ENCODE measurements at regions not wholly inside any gene's neighbourhood (a gene's known extent, or its start where the extent isn't known, plus 50 kb on each side); places are given as distances from the start of the nearest gene placed in this dataset.
"Not testable (repeated sequence)": the region's sequence is repeated elsewhere in the genome, so short reads cannot be mapped to it uniquely, and the experiment has no call there.

- ChIA-PET POLR2A (no interaction called here), CTCF (no interaction called here)
- Histone ChIP-seq H3K4me3 (ENCODE audit: low read depth in 2 of 2, low read length in 2 of 2) (no peak overlapping the region), H3K27me3 (ENCODE audit: control insufficient read depth, insufficient read depth, low read length) (no peaks in the 10 kb centered on the region), H3K4me1 (ENCODE audit: control insufficient read depth, insufficient read depth, low read length) (no peaks in the 10 kb centered on the region), H3K27ac (ENCODE audit: low read length) (no peak overlapping the region), H3K36me3 (ENCODE audit: control insufficient read depth, insufficient read depth, low read length) (no peaks in the 10 kb centered on the region), H3K9me3 (ENCODE audit: control insufficient read depth, insufficient read depth, low read depth, low read length) (no peaks in the 10 kb centered on the region)
- ATAC-seq (no peak), DNase-seq (ENCODE audit: low read depth, low spot score) (no peak)
- intact Hi-C loops (cut with micrococcal nuclease; ENCODE audit: unreplicated experiment) (no loop called here), in situ Hi-C loops (cut with HindIII; ENCODE audit: low pct_unique_long_range_greater_than_20kb, low sequenced_read_pairs) (no loop called here)
- TF ChIP-seq POLR2AphosphoS5 (IDR thresholded peaks at IDR 0.05; ENCODE audit: low read depth, low read length) (no peak), REST (IDR thresholded peaks at IDR 0.05; ENCODE audit: insufficient read depth in 1 of 2, low read depth in 2 of 2, low read length in 1 of 2) (no peak), TCF7L2 (IDR thresholded peaks at IDR 0.05; ENCODE audit: low read depth, low read length) (no peak), CTCF (IDR thresholded peaks at IDR 0.05) (no peak), SIN3A (IDR thresholded peaks at IDR 0.05; ENCODE audit: borderline replicate concordance, insufficient read depth, low read depth, low read length) (no peak)
- BruUV-seq (replicated peaks) = no TSS peak
Measured at GRCh38 chrX:35562395-35562794, 235.7 kb upstream of the MAGEB16 start.

GRCh38 chrX:35590210-35590609 lies 207.9 kb upstream of the MAGEB16 start:
- H3K27ac ChIP-seq (ENCODE audit: low read length) = no peak overlapping the region
- no peaks in the 10 kb centered on the region for H3K9me3 ChIP-seq (ENCODE audit: control insufficient read depth, insufficient read depth, low read depth, low read length)
- intact Hi-C loops (cut with micrococcal nuclease; ENCODE audit: unreplicated experiment) (no loop called here), in situ Hi-C loops (cut with HindIII; ENCODE audit: low pct_unique_long_range_greater_than_20kb, low sequenced_read_pairs) (no loop called here)
- H3K4me1 ChIP-seq (ENCODE audit: control insufficient read depth, insufficient read depth, low read length) = no peaks in the 10 kb centered on the region
- TF ChIP-seq TCF7L2 (IDR thresholded peaks at IDR 0.05; ENCODE audit: low read depth, low read length) (no peak), REST (IDR thresholded peaks at IDR 0.05; ENCODE audit: insufficient read depth in 1 of 2, low read depth in 2 of 2, low read length in 1 of 2) (no peak), CTCF (IDR thresholded peaks at IDR 0.05) (no peak), POLR2AphosphoS5 (IDR thresholded peaks at IDR 0.05; ENCODE audit: low read depth, low read length) (no peak), SIN3A (IDR thresholded peaks at IDR 0.05; ENCODE audit: borderline replicate concordance, insufficient read depth, low read depth, low read length) (no peak)
- DNase-seq (ENCODE audit: low read depth, low spot score) (no peak), ATAC-seq (no peak)
- CTCF ChIA-PET = no interaction called here
- POLR2A ChIA-PET = no interaction called here
- no peak overlapping the region for H3K4me3 ChIP-seq (ENCODE audit: low read depth in 2 of 2, low read length in 2 of 2)
- no peaks in the 10 kb centered on the region for H3K27me3 ChIP-seq (ENCODE audit: control insufficient read depth, insufficient read depth, low read length)
- H3K36me3 ChIP-seq (ENCODE audit: control insufficient read depth, insufficient read depth, low read length) = no peaks in the 10 kb centered on the region
- no TSS peak for BruUV-seq (replicated peaks)

GRCh38 chrX:35611562-35611961 lies 186.6 kb upstream of the MAGEB16 start:
- CTCF ChIA-PET; ATAC-seq; in situ Hi-C loops (cut with HindIII; ENCODE audit: low pct_unique_long_range_greater_than_20kb, low sequenced_read_pairs); POLR2A ChIA-PET; H3K4me1 ChIP-seq (ENCODE audit: control insufficient read depth, insufficient read depth, low read length); H3K27me3 ChIP-seq (ENCODE audit: control insufficient read depth, insufficient read depth, low read length); intact Hi-C loops (cut with micrococcal nuclease; ENCODE audit: unreplicated experiment); H3K27ac ChIP-seq (ENCODE audit: low read length); DNase-seq (ENCODE audit: low read depth, low spot score); H3K9me3 ChIP-seq (ENCODE audit: control insufficient read depth, insufficient read depth, low read depth, low read length); BruUV-seq (replicated peaks); H3K4me3 ChIP-seq (ENCODE audit: low read depth in 2 of 2, low read length in 2 of 2); H3K36me3 ChIP-seq (ENCODE audit: control insufficient read depth, insufficient read depth, low read length): not testable (repeated sequence)

Data from Panc1 (cell line).